A673 (cell line): ENCODE measurements at regions not wholly inside any gene's neighbourhood (a gene's known extent, or its start where the extent isn't known, plus 50 kb on each side); places are given as distances from the start of the nearest gene placed in this dataset.

Experiments used
- BruUV-seq: library from RNA; stranded (reverse); fragments of 400-500 nt; replicated peaks from 2 replicates; lab custom pipeline; 2021; lab: Mats Ljungman, UMichigan
- CTCF ChIA-PET: fragments of 300-600 bp; sonication (Branson Sonifier 250); formaldehyde crosslinking; loops from one replicate; lab custom pipeline; 2022; ENCODE audit warnings: antibody characterized with exemption; lab: Charles Lee
- POLR2A ChIA-PET: fragments of 300-600 bp; sonication (Branson Sonifier 250); formaldehyde crosslinking; loops from one replicate; lab custom pipeline; 2022; ENCODE audit warnings: antibody characterized with exemption; ENCODE audit not compliant: low non-redundant PET; lab: Charles Lee
- DNase-seq: peaks from one replicate; pipeline ENCODE4 v3.0.0-alpha.2; 2015; ENCODE audit warnings: low spot score
- H3K27ac ChIP-seq: fragments of 200-600 bp; sonication (generic); 2 replicates; pipeline ENCODE4 v1.5.1; 2016; ENCODE audit warnings: mixed run types, low read depth, mild to moderate bottlenecking, mixed read lengths, antibody characterized with exemption, low read length; ENCODE audit not compliant: poor library complexity, severe bottlenecking
- H3K27me3 ChIP-seq: fragments of 200-600 bp; sonication (generic); replicated peaks from 2 replicates; pipeline ENCODE4 v1.6.1; 2017; ENCODE audit warnings: mixed run types, low read depth, mild to moderate bottlenecking, mixed read lengths, antibody characterized with exemption, low read length; ENCODE audit not compliant: insufficient read depth, poor library complexity
- H3K36me3 ChIP-seq: fragments of 200-600 bp; sonication (generic); 2 replicates; pipeline ENCODE4 v1.6.1; 2016; ENCODE audit warnings: mixed run types, mild to moderate bottlenecking, mixed read lengths, antibody characterized with exemption, low read length; ENCODE audit not compliant: insufficient read depth, poor library complexity, severe bottlenecking
- H3K4me1 ChIP-seq: fragments of 200-600 bp; sonication (generic); 2 replicates; pipeline ENCODE4 v1.6.1; 2017; ENCODE audit warnings: mixed run types, mild to moderate bottlenecking, mixed read lengths, antibody characterized with exemption, low read length; ENCODE audit not compliant: insufficient read depth, poor library complexity, severe bottlenecking
- H3K4me3 ChIP-seq: fragments of 200-600 bp; sonication (generic); 2 replicates; pipeline ENCODE4 v1.5.1; 2016; ENCODE audit warnings: low read depth, mixed run types, mild to moderate bottlenecking, mixed read lengths, low read length; ENCODE audit not compliant: poor library complexity, severe bottlenecking
- H3K9me3 ChIP-seq: fragments of 200-600 bp; sonication (generic); 2 replicates; pipeline ENCODE4 v1.6.1; 2016; ENCODE audit warnings: mixed run types, low read depth, mild to moderate bottlenecking, mixed read lengths, antibody characterized with exemption, low read length; ENCODE audit not compliant: poor library complexity, severe bottlenecking
- CTCF ChIP-seq: fragments of 300-800, 200-600 bp; sonication (generic); conservative IDR thresholded peaks from 2 replicates; pipeline ENCODE4 v1.5.1; 2017; ENCODE audit warnings: low read depth, mild to moderate bottlenecking, antibody characterized with exemption, low read length, moderate library complexity, mixed read lengths
- EZH2 ChIP-seq: fragments of 200-600 bp; sonication (generic); IDR thresholded peaks from 2 replicates; pipeline ENCODE4 v1.6.1; 2017; ENCODE audit warnings: borderline replicate concordance, low read depth, mild to moderate bottlenecking, mixed read lengths, antibody characterized with exemption, low read length; ENCODE audit not compliant: poor library complexity, severe bottlenecking
- intact Hi-C: fragments of 100-400 bp; cut with micrococcal nuclease; formaldehyde crosslinking; loops from one replicate; pipeline ENCODE4 v1.10.0; 2022; ENCODE audit not compliant: unreplicated experiment

GRCh38 chr16:54466233-54466632 lies 179.6 kb upstream of the IRX3 start:
- Histone ChIP-seq H3K4me3 (no peak overlapping the region), H3K36me3 (no peaks in the 10 kb centered on the region), H3K27ac (no peak overlapping the region), H3K27me3 (no peaks in the 10 kb centered on the region), H3K4me1 (peaks cover 3% of the 10 kb centered on the region), H3K9me3 (peaks cover 23% of the 10 kb centered on the region)
- no peak for DNase-seq
- TF ChIP-seq EZH2 = no peak
- TF ChIP-seq CTCF = no peak
- intact Hi-C loops = no loop called here
- ChIA-PET CTCF (no interaction called here), POLR2A (no interaction called here)
- BruUV-seq = no TSS peak

- TF ChIP-seq EZH2 = no peak
- no peak for TF ChIP-seq CTCF
- intact Hi-C loops = no loop called here
- H3K36me3 ChIP-seq = no peaks in the 10 kb centered on the region
- peaks cover 23% of the 10 kb centered on the region for H3K9me3 ChIP-seq
- H3K4me3 ChIP-seq = no peak overlapping the region
- ChIA-PET CTCF (no interaction called here), POLR2A (no interaction called here)
- no peak for DNase-seq
- peaks cover 8% of the 10 kb centered on the region for H3K4me1 ChIP-seq
- no peaks in the 10 kb centered on the region for H3K27me3 ChIP-seq
- H3K27ac ChIP-seq = no peak overlapping the region
- no TSS peak for BruUV-seq
Measured at GRCh38 chr16:54465063-54465462, 178.5 kb upstream of the IRX3 start.

- no TSS peak for BruUV-seq
Measured at GRCh38 chr16:54462771-54463170, 176.2 kb upstream of the IRX3 start.

More at GRCh38 chr16:54462771-54463170, 176.2 kb upstream of the IRX3 start:
- H3K27me3 ChIP-seq = no peaks in the 10 kb centered on the region
- H3K9me3 ChIP-seq = peaks cover 23% of the 10 kb centered on the region
- CTCF ChIA-PET = no interaction called here
- DNase-seq = no peak
- H3K4me1 ChIP-seq = peaks cover 30% of the 10 kb centered on the region
- TF ChIP-seq CTCF (no peak), EZH2 (no peak)
- H3K27ac ChIP-seq = no peak overlapping the region
- H3K36me3 ChIP-seq = no peaks in the 10 kb centered on the region
- no peak overlapping the region for H3K4me3 ChIP-seq
- intact Hi-C loops = no loop called here
- POLR2A ChIA-PET = no interaction called here
